ENCODE measurements at regions not wholly inside any gene's neighbourhood (a gene's known extent, or its start where the extent isn't known, plus 50 kb on each side); places are given as distances from the start of the nearest gene placed in this dataset.

- peak in 2 of 4 experiments; percentile 9 to 21 for DNase-seq
Observed at GRCh38 chr22:48968201-48968959, 859.3 kb downstream of the BRD1 start.

- no peak for DNase-seq
Observed at GRCh38 chr22:48963405-48963804, 864.3 kb downstream of the BRD1 start.

- no peak for DNase-seq
Observed at GRCh38 chr22:48961705-48962104, 866.0 kb downstream of the BRD1 start.

- DNase-seq, result no peak
Observed at GRCh38 chr22:48960980-48961660, 866.6 kb downstream of the BRD1 start.

- no peak for DNase-seq
Observed at GRCh38 chr22:48960576-48960975, 867.1 kb downstream of the BRD1 start.

- no peak for DNase-seq
Observed at GRCh38 chr22:48959496-48959895, 868.2 kb downstream of the BRD1 start.

- DNase-seq, result no peak
Observed at GRCh38 chr22:48957987-48958321, 869.7 kb downstream of the BRD1 start.

GRCh38 chr22:48957311-48957986 lies 870.2 kb downstream of the BRD1 start:
- no peak for DNase-seq

GRCh38 chr22:48955351-48956311 lies 872.0 kb downstream of the BRD1 start:
- no peak for DNase-seq

GRCh38 chr22:48954781-48955311 lies 872.8 kb downstream of the BRD1 start:
- no peak for DNase-seq

GRCh38 chr22:48953830-48954229 lies 873.8 kb downstream of the BRD1 start:
- DNase-seq, result no peak

- DNase-seq, result no peak
Observed at GRCh38 chr22:48953103-48953720, 874.5 kb downstream of the BRD1 start.

GRCh38 chr22:48952256-48953102 lies 875.2 kb downstream of the BRD1 start:
- DNase-seq, result no peak

GRCh38 chr22:48951836-48952235 lies 875.8 kb downstream of the BRD1 start:
- DNase-seq, result no peak

GRCh38 chr22:48950151-48950915 lies 877.3 kb downstream of the BRD1 start:
- no peak for DNase-seq

- DNase-seq, result no peak
Observed at GRCh38 chr22:48949375-48950149, 878.1 kb downstream of the BRD1 start.

- no peak for DNase-seq
Observed at GRCh38 chr22:48948575-48949170, 879.0 kb downstream of the BRD1 start.

GRCh38 chr22:48947636-48948035 lies 880.0 kb downstream of the BRD1 start:
- no peak for DNase-seq
